ENCODE measurements at regions not wholly inside any gene's neighbourhood (a gene's known extent, or its start where the extent isn't known, plus 50 kb on each side); places are given as distances from the start of the nearest gene placed in this dataset.
"Not testable (repeated sequence)": the region's sequence is repeated elsewhere in the genome, so short reads cannot be mapped to it uniquely, and the experiment has no call there.

GRCh38 chr16:88154886-88155285 lies 203.7 kb downstream of the BANP start:
- H3K27me3 ChIP-seq; H3K27ac ChIP-seq; H3K9me2 ChIP-seq (replicated peaks; ENCODE audit: insufficient read depth); H3K4me3 ChIP-seq; H3K4me2 ChIP-seq; H3K36me3 ChIP-seq (replicated peaks; ENCODE audit: insufficient read depth, low read depth); H2AFZ ChIP-seq; H3K79me2 ChIP-seq; H3K4me1 ChIP-seq (ENCODE audit: insufficient read depth); H3K9me3 ChIP-seq (ENCODE audit: low read depth); DNase-seq (ENCODE audit: low spot score); H4K20me1 ChIP-seq (ENCODE audit: insufficient read depth, poor library complexity, severe bottlenecking): not testable (repeated sequence)
- 92% methylated on average over 8 of the region's 8 CpGs for WGBS (ENCODE audit: low lambda C conversion rate, missing lambda C conversion rate)

- H2AFZ ChIP-seq; H3K27ac ChIP-seq; H3K79me2 ChIP-seq; H3K27me3 ChIP-seq; H3K9me3 ChIP-seq (ENCODE audit: low read depth); H3K4me2 ChIP-seq; H4K20me1 ChIP-seq (ENCODE audit: insufficient read depth, poor library complexity, severe bottlenecking); H3K4me1 ChIP-seq (ENCODE audit: insufficient read depth); H3K9me2 ChIP-seq (replicated peaks; ENCODE audit: insufficient read depth); DNase-seq (ENCODE audit: low spot score); H3K36me3 ChIP-seq (replicated peaks; ENCODE audit: insufficient read depth, low read depth); H3K4me3 ChIP-seq: not testable (repeated sequence)
- WGBS (ENCODE audit: low lambda C conversion rate, missing lambda C conversion rate) = 89% methylated on average over 10 of the region's 10 CpGs
Measured at GRCh38 chr16:88155681-88156080, 204.4 kb downstream of the BANP start.

- not testable (repeated sequence) for H3K4me1 ChIP-seq (ENCODE audit: insufficient read depth); H4K20me1 ChIP-seq (ENCODE audit: insufficient read depth, poor library complexity, severe bottlenecking); H3K9me2 ChIP-seq (replicated peaks; ENCODE audit: insufficient read depth); DNase-seq (ENCODE audit: low spot score); H3K4me2 ChIP-seq; H3K4me3 ChIP-seq; H3K27ac ChIP-seq; H3K27me3 ChIP-seq; H3K9me3 ChIP-seq (ENCODE audit: low read depth); H3K36me3 ChIP-seq (replicated peaks; ENCODE audit: insufficient read depth, low read depth); H2AFZ ChIP-seq; H3K79me2 ChIP-seq
- WGBS (ENCODE audit: low lambda C conversion rate, missing lambda C conversion rate) = 79% methylated on average over 6 of the region's 14 CpGs
Measured at GRCh38 chr16:88156640-88157283, 205.5 kb downstream of the BANP start.

- not testable (repeated sequence) for H3K79me2 ChIP-seq; H3K9me2 ChIP-seq (replicated peaks; ENCODE audit: insufficient read depth); H3K27ac ChIP-seq; DNase-seq (ENCODE audit: low spot score); H3K9me3 ChIP-seq (ENCODE audit: low read depth); H3K4me1 ChIP-seq (ENCODE audit: insufficient read depth); H2AFZ ChIP-seq; H4K20me1 ChIP-seq (ENCODE audit: insufficient read depth, poor library complexity, severe bottlenecking); H3K27me3 ChIP-seq; H3K36me3 ChIP-seq (replicated peaks; ENCODE audit: insufficient read depth, low read depth); H3K4me3 ChIP-seq; H3K4me2 ChIP-seq
- WGBS (ENCODE audit: low lambda C conversion rate, missing lambda C conversion rate) = 86% methylated on average over 12 of the region's 12 CpGs
Measured at GRCh38 chr16:88157686-88158085, 206.5 kb downstream of the BANP start.

- H3K4me3 ChIP-seq = not testable (repeated sequence)
- 89% methylated on average over 10 of the region's 20 CpGs for WGBS (ENCODE audit: low lambda C conversion rate, missing lambda C conversion rate)
Measured at GRCh38 chr16:88158256-88159045, 207.2 kb downstream of the BANP start.

GRCh38 chr16:88159046-88159896 lies 208.0 kb downstream of the BANP start:
- H3K9me2 ChIP-seq (replicated peaks; ENCODE audit: insufficient read depth); H3K79me2 ChIP-seq; H3K36me3 ChIP-seq (replicated peaks; ENCODE audit: insufficient read depth, low read depth): not testable (repeated sequence)

More at GRCh38 chr16:88158256-88159045, 207.2 kb downstream of the BANP start:
- not testable (repeated sequence) for H3K9me3 ChIP-seq (ENCODE audit: low read depth); H3K4me1 ChIP-seq (ENCODE audit: insufficient read depth); H3K36me3 ChIP-seq (replicated peaks; ENCODE audit: insufficient read depth, low read depth); H3K4me2 ChIP-seq; H3K27ac ChIP-seq; H3K79me2 ChIP-seq; H3K27me3 ChIP-seq; H4K20me1 ChIP-seq (ENCODE audit: insufficient read depth, poor library complexity, severe bottlenecking); DNase-seq (ENCODE audit: low spot score); H3K9me2 ChIP-seq (replicated peaks; ENCODE audit: insufficient read depth); H2AFZ ChIP-seq

GRCh38 chr16:88159897-88160335 lies 208.7 kb downstream of the BANP start:
- not testable (repeated sequence) for H3K36me3 ChIP-seq (replicated peaks; ENCODE audit: insufficient read depth, low read depth); H3K9me2 ChIP-seq (replicated peaks; ENCODE audit: insufficient read depth); H3K27me3 ChIP-seq; H4K20me1 ChIP-seq (ENCODE audit: insufficient read depth, poor library complexity, severe bottlenecking); H3K4me2 ChIP-seq; H3K79me2 ChIP-seq; DNase-seq (ENCODE audit: low spot score); H2AFZ ChIP-seq; H3K27ac ChIP-seq; H3K4me1 ChIP-seq (ENCODE audit: insufficient read depth); H3K4me3 ChIP-seq; H3K9me3 ChIP-seq (ENCODE audit: low read depth)
- WGBS (ENCODE audit: low lambda C conversion rate, missing lambda C conversion rate) = 89% methylated on average over 7 of the region's 8 CpGs

More at GRCh38 chr16:88159046-88159896, 208.0 kb downstream of the BANP start:
- H3K9me3 ChIP-seq (ENCODE audit: low read depth); H4K20me1 ChIP-seq (ENCODE audit: insufficient read depth, poor library complexity, severe bottlenecking); H3K27me3 ChIP-seq; H3K27ac ChIP-seq; H3K4me2 ChIP-seq; H3K4me1 ChIP-seq (ENCODE audit: insufficient read depth); H2AFZ ChIP-seq; H3K4me3 ChIP-seq; DNase-seq (ENCODE audit: low spot score): not testable (repeated sequence)
- 87% methylated on average over 27 of the region's 33 CpGs for WGBS (ENCODE audit: low lambda C conversion rate, missing lambda C conversion rate)

GRCh38 chr16:88161191-88161590 lies 210.0 kb downstream of the BANP start:
- not testable (repeated sequence) for H3K36me3 ChIP-seq (replicated peaks; ENCODE audit: insufficient read depth, low read depth); H3K27me3 ChIP-seq; H3K27ac ChIP-seq; DNase-seq (ENCODE audit: low spot score); H3K4me2 ChIP-seq; H3K4me1 ChIP-seq (ENCODE audit: insufficient read depth); H4K20me1 ChIP-seq (ENCODE audit: insufficient read depth, poor library complexity, severe bottlenecking); H3K9me2 ChIP-seq (replicated peaks; ENCODE audit: insufficient read depth); H3K79me2 ChIP-seq; H3K9me3 ChIP-seq (ENCODE audit: low read depth); H2AFZ ChIP-seq; H3K4me3 ChIP-seq
- WGBS (ENCODE audit: low lambda C conversion rate, missing lambda C conversion rate) = 88% methylated on average over 13 of the region's 13 CpGs

All from hepatocyte (in vitro differentiated cells).